IPS DF 4.7 (cell line): ENCODE measurements at regions not wholly inside any gene's neighbourhood (a gene's known extent, or its start where the extent isn't known, plus 50 kb on each side); places are given as distances from the start of the nearest gene placed in this dataset.
"Not testable (repeated sequence)": the region's sequence is repeated elsewhere in the genome, so short reads cannot be mapped to it uniquely, and the experiment has no call there.

Experiments used
- DNase-seq: peaks from one replicate; pipeline ENCODE4 v3.0.0-alpha.2; 2013; ENCODE audit warnings: low spot score; ENCODE audit errors: extremely low read depth

GRCh38 chr11:39462506-39462905 is 1996.9 kb downstream of the LRRC4C start:
- DNase-seq, result no peak

GRCh38 chr11:39461066-39461465 is 1998.4 kb downstream of the LRRC4C start:
- DNase-seq, result no peak

GRCh38 chr11:39459606-39460005 is 1999.8 kb downstream of the LRRC4C start:
- no peak for DNase-seq

- no peak for DNase-seq
Measured at GRCh38 chr11:39458481-39458880, 2001.0 kb downstream of the LRRC4C start.

GRCh38 chr11:39443424-39444022 is 2015.9 kb downstream of the LRRC4C start:
- no peak for DNase-seq

GRCh38 chr11:39442177-39442576 is 2017.3 kb downstream of the LRRC4C start:
- DNase-seq, result no peak

- DNase-seq, result no peak
Measured at GRCh38 chr11:39435641-39436040, 2023.8 kb downstream of the LRRC4C start.

- DNase-seq, result no peak
Measured at GRCh38 chr11:39434466-39434865, 2025.0 kb downstream of the LRRC4C start.

- DNase-seq, result no peak
Measured at GRCh38 chr11:39432929-39433328, 2026.5 kb downstream of the LRRC4C start.

- DNase-seq, result no peak
Measured at GRCh38 chr11:39425226-39425625, 2034.2 kb downstream of the LRRC4C start.

- DNase-seq, result no peak
Measured at GRCh38 chr11:39412117-39412516, 2047.3 kb downstream of the LRRC4C start.

GRCh38 chr11:39385911-39386310 is 2073.5 kb downstream of the LRRC4C start:
- DNase-seq, result no peak

- DNase-seq, result no peak
Measured at GRCh38 chr11:39374963-39375698, 2084.3 kb downstream of the LRRC4C start.

GRCh38 chr11:39367534-39367933 is 2091.9 kb downstream of the LRRC4C start:
- DNase-seq, result no peak

- DNase-seq, result no peak
Measured at GRCh38 chr11:39365809-39366436, 2093.5 kb downstream of the LRRC4C start.

GRCh38 chr11:39363571-39363970 is 2095.9 kb downstream of the LRRC4C start:
- no peak for DNase-seq

GRCh38 chr11:39361557-39361956 is 2097.9 kb downstream of the LRRC4C start:
- DNase-seq, result no peak

- no peak for DNase-seq
Measured at GRCh38 chr11:39345834-39346442, 2113.5 kb downstream of the LRRC4C start.

- no peak for DNase-seq
Measured at GRCh38 chr11:39341461-39341860, 2118.0 kb downstream of the LRRC4C start.

GRCh38 chr11:39333006-39333405 is 2126.4 kb downstream of the LRRC4C start:
- not testable (repeated sequence) for DNase-seq

GRCh38 chr11:39327302-39327701 is 2132.2 kb downstream of the LRRC4C start:
- no peak for DNase-seq

GRCh38 chr11:39311888-39312287 is 2147.6 kb downstream of the LRRC4C start:
- not testable (repeated sequence) for DNase-seq
